ENCODE measurements at regions not wholly inside any gene's neighbourhood (a gene's known extent, or its start where the extent isn't known, plus 50 kb on each side); places are given as distances from the start of the nearest gene placed in this dataset.

DNA sequence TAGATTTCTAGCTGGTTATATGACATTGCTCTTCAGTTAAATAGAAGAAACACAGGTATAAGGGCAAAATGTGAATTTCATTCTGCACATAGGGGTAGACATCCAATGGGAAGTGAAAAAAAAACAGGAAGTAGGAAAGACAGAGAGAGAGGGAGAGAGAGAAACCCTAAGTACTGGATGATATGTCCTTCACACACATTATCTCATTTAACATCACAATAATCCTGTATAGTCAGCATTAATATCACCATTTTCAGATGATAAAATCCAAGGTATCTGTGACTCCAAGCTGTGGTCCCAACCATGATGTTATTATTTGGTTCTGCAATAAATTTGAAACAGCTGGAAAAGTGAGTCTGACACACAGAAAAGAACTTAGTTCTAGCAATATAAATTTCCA lies 759.9 kb downstream of the SATB2 start:
- TF ChIP-seq, protein P1, sequence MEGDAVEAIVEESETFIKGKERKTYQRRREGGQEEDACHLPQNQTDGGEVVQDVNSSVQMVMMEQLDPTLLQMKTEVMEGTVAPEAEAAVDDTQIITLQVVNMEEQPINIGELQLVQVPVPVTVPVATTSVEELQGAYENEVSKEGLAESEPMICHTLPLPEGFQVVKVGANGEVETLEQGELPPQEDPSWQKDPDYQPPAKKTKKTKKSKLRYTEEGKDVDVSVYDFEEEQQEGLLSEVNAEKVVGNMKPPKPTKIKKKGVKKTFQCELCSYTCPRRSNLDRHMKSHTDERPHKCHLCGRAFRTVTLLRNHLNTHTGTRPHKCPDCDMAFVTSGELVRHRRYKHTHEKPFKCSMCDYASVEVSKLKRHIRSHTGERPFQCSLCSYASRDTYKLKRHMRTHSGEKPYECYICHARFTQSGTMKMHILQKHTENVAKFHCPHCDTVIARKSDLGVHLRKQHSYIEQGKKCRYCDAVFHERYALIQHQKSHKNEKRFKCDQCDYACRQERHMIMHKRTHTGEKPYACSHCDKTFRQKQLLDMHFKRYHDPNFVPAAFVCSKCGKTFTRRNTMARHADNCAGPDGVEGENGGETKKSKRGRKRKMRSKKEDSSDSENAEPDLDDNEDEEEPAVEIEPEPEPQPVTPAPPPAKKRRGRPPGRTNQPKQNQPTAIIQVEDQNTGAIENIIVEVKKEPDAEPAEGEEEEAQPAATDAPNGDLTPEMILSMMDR (IDR thresholded peaks at IDR 0.05), result no peak
- Histone ChIP-seq H3K4me3 (no peak overlapping the region), H3K27ac (no peak overlapping the region)
- DNase-seq (ENCODE audit: low spot score), result no peak

DNA sequence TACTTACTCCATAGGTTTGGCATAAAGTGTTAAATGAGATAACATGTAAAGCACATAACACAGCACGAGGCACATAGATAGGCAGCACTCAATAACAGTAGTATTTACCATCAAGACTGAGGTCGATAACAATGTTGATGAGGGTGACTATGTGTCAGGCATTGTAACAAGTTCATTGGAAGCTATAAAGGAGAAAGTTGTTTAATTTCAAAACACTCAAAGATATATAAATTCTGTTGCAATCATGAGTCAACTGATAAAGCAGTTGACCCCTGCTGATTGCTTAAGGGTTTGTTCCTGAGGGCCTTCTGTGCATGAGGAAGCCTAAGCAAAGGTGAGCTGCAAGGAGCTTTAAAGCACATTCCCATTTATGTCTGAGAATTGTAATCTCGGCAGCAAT lies 760.5 kb downstream of the SATB2 start:
- H3K27ac ChIP-seq, result no peak overlapping the region
- H3K4me3 ChIP-seq, result no peak overlapping the region
- TF ChIP-seq, protein P1 (IDR thresholded peaks at IDR 0.05), result no peak
- DNase-seq (ENCODE audit: low spot score), result no peak

DNA sequence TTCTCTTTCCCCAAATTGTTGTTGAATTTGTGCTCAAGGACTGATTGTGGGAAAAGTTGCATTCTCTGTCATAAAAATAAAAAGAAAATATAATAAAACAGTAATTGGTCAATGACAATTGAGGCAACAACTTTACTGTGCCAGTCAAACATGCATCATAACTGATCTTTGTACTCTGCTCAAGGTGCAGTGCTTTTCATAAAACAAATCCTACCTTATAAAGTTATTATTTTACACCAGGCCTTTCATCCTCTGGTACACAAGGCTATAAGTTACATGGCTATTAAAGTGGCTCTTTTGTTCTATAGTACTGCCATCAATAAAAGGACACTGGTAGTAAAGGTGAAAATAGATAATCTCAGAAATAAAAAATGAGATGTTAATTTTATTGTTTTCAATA lies 761.9 kb downstream of the SATB2 start:
- no peak overlapping the region for H3K27ac ChIP-seq
- TF ChIP-seq, protein P1 (IDR thresholded peaks at IDR 0.05), result no peak
- H3K4me3 ChIP-seq, result no peak overlapping the region
- DNase-seq (ENCODE audit: low spot score), result no peak

DNA sequence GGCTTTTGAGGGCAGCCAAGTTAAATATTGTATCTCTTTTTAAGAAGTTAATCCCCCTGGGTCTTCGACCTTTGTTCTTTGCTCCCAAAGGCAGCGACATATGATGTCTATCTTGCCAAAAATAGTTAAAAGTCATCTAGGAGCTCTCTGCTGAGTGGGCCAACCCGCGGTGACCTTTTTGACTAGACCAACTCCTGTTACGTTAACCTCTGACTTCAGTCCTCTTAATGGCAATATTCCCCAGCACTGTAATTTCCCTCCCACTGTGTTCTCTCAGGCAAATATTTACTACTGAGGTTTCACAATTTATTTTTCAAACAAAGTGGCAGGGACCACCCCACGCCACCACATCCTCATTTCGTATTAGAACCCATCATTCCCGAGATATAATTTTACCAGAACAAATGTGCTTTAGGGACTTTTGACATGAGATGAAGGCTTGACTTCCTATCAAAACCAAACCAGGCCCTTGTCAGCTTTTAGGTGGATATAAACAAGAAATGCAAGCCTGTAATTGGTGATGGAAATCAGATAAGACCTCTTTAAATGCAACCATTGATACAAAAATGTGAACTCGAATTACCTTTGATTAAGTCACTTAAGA lies 764.7 kb downstream of the SATB2 start:
- H3K27ac ChIP-seq, result no peak overlapping the region
- DNase-seq (ENCODE audit: low spot score), result no peak
- TF ChIP-seq, protein P1 (IDR thresholded peaks at IDR 0.05), result no peak
- H3K4me3 ChIP-seq, result no peak overlapping the region

DNA sequence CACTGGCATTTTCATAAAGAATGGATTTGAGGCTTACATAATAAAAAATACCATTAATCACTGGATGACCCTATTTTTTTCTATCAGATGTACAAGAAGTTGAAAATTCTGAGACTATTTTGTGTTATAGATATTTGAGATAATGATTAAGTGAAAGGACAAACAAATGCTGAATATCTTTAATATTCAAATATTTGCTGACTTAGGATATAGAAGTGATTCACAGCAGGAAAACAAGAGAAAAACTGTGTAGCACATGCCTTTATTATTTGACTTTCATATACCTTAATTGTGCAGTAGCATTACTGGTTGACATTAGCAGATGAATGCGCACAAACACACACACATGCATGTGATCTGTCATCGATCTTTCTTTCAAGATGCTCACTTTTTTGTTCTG lies 766.5 kb downstream of the SATB2 start:
- TF ChIP-seq, protein P1 (IDR thresholded peaks at IDR 0.05), result no peak
- DNase-seq (ENCODE audit: low spot score), result no peak
- no peak overlapping the region for H3K27ac ChIP-seq
- H3K4me3 ChIP-seq, result no peak overlapping the region

DNA sequence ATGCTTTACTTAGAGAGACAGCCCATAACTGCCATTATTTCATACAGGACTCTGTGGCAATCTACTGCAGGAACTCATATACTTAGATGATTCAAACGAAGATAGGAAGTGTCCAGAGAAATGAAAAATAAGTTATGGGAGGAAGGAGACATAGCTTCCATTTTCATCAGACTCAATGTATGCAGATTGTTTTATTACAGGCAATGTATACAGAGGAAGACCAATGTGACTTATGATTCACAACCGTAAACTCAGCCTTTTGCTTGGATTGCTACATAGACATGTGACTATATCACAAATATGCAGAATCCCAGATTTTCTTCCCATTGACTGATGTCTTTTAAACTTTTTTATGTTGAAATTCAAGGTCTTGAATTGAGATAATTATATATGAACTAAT lies 793.4 kb downstream of the SATB2 start:
- TF ChIP-seq, protein P1 (IDR thresholded peaks at IDR 0.05), result no peak
- Histone ChIP-seq H3K4me3 (no peak overlapping the region), H3K27ac (no peak overlapping the region)
- no peak for DNase-seq (ENCODE audit: low spot score)

DNA sequence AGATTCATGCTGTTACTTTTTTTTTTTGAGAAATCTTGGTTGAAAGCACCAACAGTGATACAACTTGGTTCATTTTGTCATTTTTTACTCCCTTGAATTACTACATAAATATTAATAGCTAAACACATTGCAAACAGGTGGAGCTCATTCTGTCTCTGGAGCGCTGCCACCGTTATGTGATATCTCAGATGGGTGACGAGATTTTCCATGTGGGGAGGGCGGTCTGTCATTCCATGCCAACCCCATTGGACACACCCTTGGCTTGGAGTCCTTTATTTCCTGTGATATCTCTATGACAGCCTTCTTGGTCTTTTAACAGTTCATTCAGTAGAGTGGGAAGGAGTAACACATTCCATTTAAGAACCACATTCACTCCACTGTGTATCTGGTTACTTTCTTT lies 794.8 kb downstream of the SATB2 start:
- TF ChIP-seq, protein P1 (IDR thresholded peaks at IDR 0.05), result no peak
- H3K27ac ChIP-seq, result no peak overlapping the region
- no peak overlapping the region for H3K4me3 ChIP-seq
- no peak for DNase-seq (ENCODE audit: low spot score)
